T-helper 1 cell treated with Interleukin-12 subunit alpha and Interleukin-12 subunit beta and Interleukin-4 antibody, amounts not matched to agents 30 μg/mL and 1 μg/mL, for 36 hours (primary cell): ENCODE measurements at regions not wholly inside any gene's neighbourhood (a gene's known extent, or its start where the extent isn't known, plus 50 kb on each side); places are given as distances from the start of the nearest gene placed in this dataset.

Experiments
- H3K27ac Mint-ChIP-seq: one replicate; pipeline ENCODE4 v1.8.0; 2021; ENCODE audit warnings: mild to moderate bottlenecking, mixed read lengths
- H3K27me3 Mint-ChIP-seq: one replicate; pipeline ENCODE4 v1.8.0; 2021; ENCODE audit warnings: low read depth, mixed read lengths
- H3K36me3 Mint-ChIP-seq: one replicate; pipeline ENCODE4 v1.8.0; 2021; ENCODE audit warnings: low read depth, mixed read lengths
- H3K4me1 Mint-ChIP-seq: one replicate; pipeline ENCODE4 v1.8.0; 2021; ENCODE audit warnings: low read depth, mixed read lengths
- H3K4me3 Mint-ChIP-seq: one replicate; pipeline ENCODE4 v1.8.0; 2021; ENCODE audit warnings: mild to moderate bottlenecking, moderate library complexity, mixed read lengths
- H3K9me3 Mint-ChIP-seq: one replicate; pipeline ENCODE4 v1.8.0; 2021; ENCODE audit warnings: mixed read lengths

DNA sequence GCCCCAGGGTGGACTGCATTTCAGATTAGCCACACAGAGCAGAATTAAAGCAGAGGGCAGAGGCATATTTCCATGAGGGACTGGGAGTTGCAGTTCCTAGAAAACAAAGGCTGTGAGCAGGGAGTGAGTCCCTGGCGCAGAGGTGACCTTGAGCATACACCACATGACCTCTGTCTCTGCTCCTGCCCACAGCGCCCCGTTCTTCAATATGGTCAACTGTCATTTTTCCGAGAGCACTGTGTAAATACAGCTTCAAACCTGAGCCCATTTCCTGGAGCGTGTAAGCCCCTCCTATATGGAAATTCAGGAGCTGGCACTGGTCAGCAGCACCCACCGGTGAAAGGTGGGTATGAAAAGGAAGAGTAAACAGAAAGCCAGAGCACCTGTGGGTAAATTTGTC lies 192.2 kb upstream of the PELI2 start:
- Mint-ChIP-seq H3K27ac (no peak overlapping the region), H3K27me3 (peaks cover 28% of the 10 kb centered on the region), H3K4me1 (no peaks in the 10 kb centered on the region), H3K9me3 (no peaks in the 10 kb centered on the region), H3K36me3 (no peaks in the 10 kb centered on the region), H3K4me3 (no peak overlapping the region)

DNA sequence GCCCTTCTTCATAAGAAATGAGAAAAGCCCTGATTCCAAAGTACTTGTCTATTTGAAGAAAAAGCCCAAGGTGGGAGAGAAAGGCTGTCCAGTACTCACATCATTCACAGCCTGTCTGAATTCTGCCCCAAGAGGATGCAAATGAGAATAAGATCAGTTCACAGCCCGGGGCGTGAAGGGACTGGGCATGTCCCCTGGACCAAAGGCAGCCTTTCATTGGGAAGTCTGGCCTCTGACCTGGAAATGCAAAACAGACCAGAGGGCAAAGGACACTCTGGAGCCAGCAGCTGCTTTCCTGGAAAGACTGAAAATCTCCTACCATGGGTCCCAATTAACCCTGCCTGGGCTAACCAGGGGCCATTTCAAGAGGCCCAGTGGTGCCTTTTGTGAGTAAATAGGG lies 191.2 kb upstream of the PELI2 start:
- Mint-ChIP-seq H3K27ac (no peak overlapping the region), H3K4me3 (no peak overlapping the region), H3K4me1 (no peaks in the 10 kb centered on the region), H3K27me3 (peaks cover 34% of the 10 kb centered on the region), H3K36me3 (no peaks in the 10 kb centered on the region), H3K9me3 (no peaks in the 10 kb centered on the region)

DNA sequence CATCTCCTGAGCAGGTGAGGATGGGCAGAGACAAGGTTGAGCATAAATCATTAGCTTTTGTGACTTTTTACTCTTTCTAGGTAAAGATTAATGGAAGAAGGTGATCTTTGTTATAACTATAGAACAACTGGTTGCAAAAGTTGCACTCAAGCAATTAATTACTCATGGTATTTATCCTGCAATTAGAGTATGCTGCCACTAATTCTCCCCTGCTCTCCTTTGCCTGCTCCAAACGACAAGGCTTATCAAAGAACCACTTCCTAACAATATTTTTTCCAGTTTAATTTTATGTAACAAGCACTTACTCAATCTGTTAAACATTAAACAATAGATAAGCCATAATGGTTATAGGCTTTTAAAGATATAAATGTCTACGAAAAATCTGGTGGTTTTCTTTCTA lies 189.9 kb upstream of the PELI2 start:
- Mint-ChIP-seq H3K9me3 (no peaks in the 10 kb centered on the region), H3K4me3 (no peak overlapping the region), H3K27ac (no peak overlapping the region), H3K36me3 (no peaks in the 10 kb centered on the region), H3K4me1 (no peaks in the 10 kb centered on the region), H3K27me3 (peaks cover 37% of the 10 kb centered on the region)

DNA sequence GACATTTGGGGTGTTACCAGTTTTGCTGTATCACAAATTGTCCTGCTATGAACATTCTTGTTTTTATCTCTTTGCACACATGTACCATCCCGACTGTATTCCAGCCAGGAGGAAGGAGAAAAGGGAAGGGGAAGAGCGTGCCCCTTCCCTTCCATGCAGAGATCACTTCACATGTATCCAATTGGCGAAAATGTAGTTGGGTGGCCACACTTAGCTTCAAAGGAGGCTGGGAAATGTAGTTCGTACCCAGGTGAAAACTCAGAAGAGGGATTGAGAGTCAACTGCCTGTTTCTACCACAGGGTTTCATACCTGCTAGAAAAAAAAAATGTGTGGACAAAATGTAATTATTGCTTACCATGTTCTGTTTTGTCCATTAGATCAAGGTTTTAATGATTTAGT lies 189.1 kb upstream of the PELI2 start:
- Mint-ChIP-seq H3K4me3 (no peak overlapping the region), H3K27me3 (peaks cover 30% of the 10 kb centered on the region), H3K27ac (no peak overlapping the region), H3K4me1 (no peaks in the 10 kb centered on the region), H3K9me3 (peaks cover 4% of the 10 kb centered on the region), H3K36me3 (no peaks in the 10 kb centered on the region)

DNA sequence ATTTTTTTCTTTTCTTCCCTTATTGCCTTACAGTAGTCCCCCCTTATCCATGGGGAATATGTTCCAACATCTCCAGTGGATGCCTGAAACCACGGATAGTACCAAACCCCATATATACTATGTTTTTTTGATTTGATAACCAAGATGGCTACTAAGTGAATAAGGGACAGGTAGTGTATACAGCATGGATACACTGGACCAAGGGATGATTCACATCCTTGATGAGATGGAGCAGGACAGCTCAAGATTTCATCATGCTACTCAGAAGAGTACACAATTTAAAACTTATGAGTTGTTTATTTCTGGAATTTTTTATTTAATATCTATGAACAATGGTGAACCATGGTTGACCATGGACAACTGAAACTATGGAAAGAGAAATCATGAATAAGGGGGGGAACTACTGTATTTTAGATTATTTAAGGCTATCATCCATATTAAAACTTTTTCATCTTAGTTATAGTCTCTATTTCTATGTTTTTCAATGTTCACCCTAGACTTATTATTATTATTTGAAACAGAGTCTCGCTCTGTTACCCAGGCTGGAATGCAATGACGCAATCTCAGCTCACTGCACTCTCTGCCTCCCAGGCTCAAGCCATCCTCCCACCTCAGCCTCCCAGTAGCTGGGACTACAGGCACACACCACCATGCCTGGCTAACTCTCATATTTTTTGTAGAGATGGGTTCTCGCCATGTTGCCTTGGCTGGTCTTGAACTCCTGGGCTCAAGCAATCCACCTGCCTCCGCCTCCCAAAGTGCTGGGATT lies 188.0 kb upstream of the PELI2 start:
- Mint-ChIP-seq H3K9me3 (peaks cover 4% of the 10 kb centered on the region), H3K27ac (no peak overlapping the region), H3K27me3 (peaks cover 30% of the 10 kb centered on the region), H3K4me1 (no peaks in the 10 kb centered on the region), H3K36me3 (no peaks in the 10 kb centered on the region), H3K4me3 (no peak overlapping the region)

DNA sequence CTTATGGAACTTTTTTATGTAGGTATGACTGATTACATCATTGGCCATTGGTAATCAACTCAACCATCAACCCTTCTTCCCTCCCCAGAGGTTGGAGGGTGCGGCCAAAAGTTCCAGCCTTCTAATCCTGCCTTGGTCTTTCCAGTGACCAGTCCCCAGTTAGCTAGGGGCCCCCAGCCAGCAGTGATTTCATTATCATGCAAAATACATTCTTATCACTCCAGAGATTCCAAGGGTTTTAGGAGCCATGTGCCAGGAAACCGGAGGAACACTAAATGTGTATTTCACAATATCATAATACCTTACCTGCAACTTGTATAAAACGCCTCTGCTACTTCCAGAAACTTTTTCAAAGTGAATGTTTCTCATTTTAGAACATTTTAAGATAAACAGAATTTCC lies 181.5 kb upstream of the PELI2 start:
- no peak overlapping the region for H3K27ac Mint-ChIP-seq
- peaks cover 6% of the 10 kb centered on the region for H3K9me3 Mint-ChIP-seq

DNA sequence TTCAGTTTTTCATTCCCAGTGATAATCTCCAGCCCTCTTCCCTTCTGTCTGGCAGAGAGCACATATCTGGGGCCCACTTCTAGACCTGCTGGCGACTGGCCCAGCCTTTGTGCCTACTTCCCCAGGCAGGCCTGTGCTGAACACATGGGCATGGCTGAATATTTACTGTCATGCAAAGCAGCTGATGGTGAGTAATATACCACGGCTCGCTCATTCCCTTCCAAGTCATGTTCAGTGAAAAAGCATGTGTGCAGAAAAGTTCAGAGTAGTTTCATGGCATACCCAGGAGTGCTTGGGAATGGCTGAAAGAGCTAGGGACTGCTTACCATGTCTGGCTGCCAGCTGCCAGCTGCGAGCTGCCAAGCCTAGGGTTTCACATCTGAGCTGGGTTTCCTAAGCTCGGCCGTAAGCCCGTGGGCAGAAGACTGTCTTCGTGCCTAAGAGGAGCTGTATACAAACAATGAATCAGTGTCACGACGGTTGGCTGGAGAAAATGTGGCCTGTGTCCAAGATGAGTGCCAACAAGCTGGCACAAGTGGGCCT lies 179.9 kb upstream of the PELI2 start:
- Mint-ChIP-seq H3K9me3 (peaks cover 6% of the 10 kb centered on the region), H3K36me3 (no peaks in the 10 kb centered on the region), H3K27me3 (peaks cover 8% of the 10 kb centered on the region), H3K4me1 (no peaks in the 10 kb centered on the region), H3K4me3 (no peak overlapping the region), H3K27ac (no peak overlapping the region)

More for the DNA sequence above, 181.5 kb upstream of the PELI2 start:
- Mint-ChIP-seq H3K27me3 (peaks cover 14% of the 10 kb centered on the region), H3K36me3 (no peaks in the 10 kb centered on the region), H3K4me1 (no peaks in the 10 kb centered on the region), H3K4me3 (no peak overlapping the region)

DNA sequence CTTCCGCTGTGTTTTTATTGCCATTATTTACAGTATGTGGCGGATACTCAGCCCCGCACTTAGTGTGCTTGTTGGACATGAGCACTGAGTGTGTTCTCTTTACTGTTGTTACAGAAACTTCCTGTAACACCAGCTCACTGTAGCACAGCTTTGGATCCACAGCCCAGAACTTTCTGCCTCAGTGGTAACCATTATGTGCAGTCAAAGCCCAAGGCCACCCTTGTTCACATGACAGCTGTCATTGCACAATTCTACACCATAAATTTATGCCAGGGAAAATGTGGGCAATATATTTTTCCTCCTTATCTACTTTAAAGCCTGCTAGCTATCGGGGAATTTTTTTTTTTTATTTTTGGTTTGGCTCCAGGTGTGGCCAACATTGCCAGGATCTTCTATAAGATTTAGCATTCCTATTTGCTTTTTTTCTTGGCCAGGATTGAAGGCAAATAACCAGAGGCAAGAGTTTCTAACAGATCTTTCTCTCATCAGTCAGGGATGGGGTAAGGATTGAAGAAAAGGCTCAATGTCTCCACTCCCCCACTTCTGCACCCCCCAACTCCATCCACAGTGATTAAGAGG lies 176.0 kb upstream of the PELI2 start:
- Mint-ChIP-seq H3K27me3 (peaks cover 7% of the 10 kb centered on the region), H3K36me3 (no peaks in the 10 kb centered on the region), H3K9me3 (no peaks in the 10 kb centered on the region), H3K27ac (no peak overlapping the region), H3K4me3 (no peak overlapping the region), H3K4me1 (no peaks in the 10 kb centered on the region)

DNA sequence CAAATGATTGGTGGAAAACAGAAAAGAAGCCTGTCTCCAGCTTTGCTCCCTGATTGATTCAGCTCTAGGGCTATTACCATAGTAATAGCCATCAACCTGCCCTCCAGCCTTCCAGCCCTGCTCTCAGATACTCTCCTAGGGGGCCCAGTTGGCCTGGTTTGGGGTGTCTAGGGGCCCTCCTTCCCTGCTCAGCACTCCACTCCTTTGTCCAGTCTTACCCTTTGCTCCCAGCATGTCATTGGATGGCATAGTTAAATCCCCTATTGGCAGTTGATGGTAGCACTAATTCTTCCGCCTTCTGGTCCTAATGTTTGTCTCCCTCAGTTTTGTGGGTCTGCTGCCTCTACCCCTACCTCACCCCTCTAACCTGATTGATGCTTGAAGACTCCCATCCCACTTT lies 175.4 kb upstream of the PELI2 start:
- H3K9me3 Mint-ChIP-seq = no peaks in the 10 kb centered on the region
- no peaks in the 10 kb centered on the region for H3K4me1 Mint-ChIP-seq
- H3K27ac Mint-ChIP-seq = no peak overlapping the region
- H3K36me3 Mint-ChIP-seq = no peaks in the 10 kb centered on the region
- peaks cover under 1% of the 10 kb centered on the region for H3K27me3 Mint-ChIP-seq
- no peak overlapping the region for H3K4me3 Mint-ChIP-seq

DNA sequence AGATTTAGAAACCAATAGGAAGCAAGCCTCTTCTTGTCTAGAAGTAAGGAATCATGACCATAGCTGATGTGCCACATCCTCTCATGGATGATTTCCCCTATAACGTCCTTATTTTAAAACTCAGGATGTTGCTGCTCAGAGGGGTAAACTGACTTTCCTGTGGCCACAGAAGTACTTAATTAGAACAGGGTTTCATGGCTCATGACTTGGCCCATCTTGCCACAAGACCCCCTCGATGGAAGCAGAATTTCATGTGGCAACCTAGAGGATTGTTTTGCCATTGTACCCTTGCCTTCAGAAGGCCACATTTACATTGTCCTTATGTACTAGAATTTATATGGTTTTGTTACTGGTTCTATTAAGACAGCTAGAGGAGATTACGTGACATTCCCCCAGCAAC lies 173.5 kb upstream of the PELI2 start:
- no peak overlapping the region for H3K4me3 Mint-ChIP-seq
- H3K27ac Mint-ChIP-seq = no peak overlapping the region
- no peaks in the 10 kb centered on the region for H3K4me1 Mint-ChIP-seq
- H3K36me3 Mint-ChIP-seq = no peaks in the 10 kb centered on the region
- H3K9me3 Mint-ChIP-seq = no peaks in the 10 kb centered on the region
- peaks cover 9% of the 10 kb centered on the region for H3K27me3 Mint-ChIP-seq

DNA sequence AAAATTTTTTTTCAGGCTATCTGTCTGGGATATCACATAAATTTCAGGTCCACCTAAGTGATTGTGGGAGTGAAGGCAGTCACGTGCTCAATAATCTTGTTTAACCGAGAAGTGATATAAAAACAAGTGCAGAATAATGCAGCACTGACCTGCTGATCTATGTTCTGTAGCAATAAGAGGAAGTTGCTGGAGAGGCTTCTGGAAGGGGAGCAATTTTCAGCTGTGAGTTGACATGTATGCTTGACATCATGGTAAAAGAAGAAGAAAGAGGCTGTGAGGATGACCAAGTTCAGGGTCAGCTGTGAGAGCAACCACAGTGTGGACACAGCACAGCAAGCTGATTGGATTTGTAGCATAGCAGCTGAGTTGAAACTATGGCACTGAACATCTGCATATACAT lies 172.0 kb upstream of the PELI2 start:
- Mint-ChIP-seq H3K4me1 (no peaks in the 10 kb centered on the region), H3K27me3 (peaks cover 15% of the 10 kb centered on the region), H3K4me3 (no peak overlapping the region), H3K9me3 (no peaks in the 10 kb centered on the region), H3K27ac (no peak overlapping the region), H3K36me3 (no peaks in the 10 kb centered on the region)

DNA sequence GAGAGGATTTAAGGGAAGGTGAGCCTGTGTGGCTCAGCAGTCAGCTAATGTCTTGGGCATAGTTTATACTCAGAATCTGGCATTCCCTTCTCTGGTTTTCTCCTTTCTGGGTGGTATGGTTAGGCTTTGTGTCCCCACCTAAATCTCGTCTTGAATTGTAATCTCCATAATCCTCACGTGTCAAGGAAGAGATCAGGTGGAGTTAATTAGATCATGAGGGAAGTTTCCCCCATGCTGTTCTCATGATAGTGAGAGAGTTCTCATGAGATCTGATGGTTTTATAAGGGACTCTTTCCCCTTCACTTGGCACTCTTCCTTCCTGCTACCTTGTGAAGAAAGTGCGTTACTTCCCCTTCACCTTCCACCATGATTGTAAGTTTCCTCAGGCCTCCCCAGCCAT lies 169.8 kb upstream of the PELI2 start:
- no peak overlapping the region for H3K27ac Mint-ChIP-seq
- H3K36me3 Mint-ChIP-seq = no peaks in the 10 kb centered on the region
- peaks cover 15% of the 10 kb centered on the region for H3K27me3 Mint-ChIP-seq
- H3K4me1 Mint-ChIP-seq = no peaks in the 10 kb centered on the region
- no peaks in the 10 kb centered on the region for H3K9me3 Mint-ChIP-seq
- H3K4me3 Mint-ChIP-seq = no peak overlapping the region

DNA sequence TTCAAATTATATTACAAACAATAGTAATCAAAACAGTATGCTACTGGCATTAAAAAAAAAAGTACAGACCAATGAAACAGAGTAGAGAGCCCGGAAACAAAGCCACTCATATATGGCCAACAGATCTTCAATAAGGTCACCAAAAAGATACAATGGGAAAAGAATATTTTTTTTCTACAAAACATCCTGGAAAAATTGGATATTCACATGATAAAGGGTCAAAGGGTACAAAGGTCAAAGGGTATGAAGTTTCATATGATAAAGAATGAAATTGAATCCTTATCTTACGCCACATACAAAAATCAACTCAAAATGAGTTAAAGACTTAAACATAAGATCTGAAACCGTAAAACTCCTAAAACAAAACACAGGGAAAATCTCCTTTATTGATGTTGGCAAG lies 168.5 kb upstream of the PELI2 start:
- Mint-ChIP-seq H3K4me3 (no peak overlapping the region), H3K36me3 (no peaks in the 10 kb centered on the region), H3K9me3 (no peaks in the 10 kb centered on the region), H3K27ac (no peak overlapping the region), H3K4me1 (no peaks in the 10 kb centered on the region), H3K27me3 (peaks cover 15% of the 10 kb centered on the region)

DNA sequence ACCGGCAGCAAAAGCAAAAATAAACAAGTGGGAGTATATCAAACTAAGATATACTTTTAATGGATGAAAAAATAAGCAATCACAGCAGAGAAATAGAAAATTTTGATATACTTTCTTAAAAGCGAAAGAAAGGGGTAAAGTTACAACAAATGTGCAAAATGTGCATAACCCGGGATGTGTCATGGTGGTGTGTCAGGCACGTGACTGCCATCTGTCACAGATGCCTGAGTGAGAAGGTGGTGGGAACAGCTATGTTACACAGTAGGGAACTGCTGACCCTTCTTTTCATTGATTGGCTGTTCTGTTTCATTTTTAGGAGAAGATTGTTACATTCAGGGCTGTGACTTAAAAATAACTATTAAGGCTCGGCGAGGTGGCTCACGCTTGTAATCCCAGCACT lies 168.1 kb upstream of the PELI2 start:
- no peaks in the 10 kb centered on the region for H3K4me1 Mint-ChIP-seq
- H3K9me3 Mint-ChIP-seq = no peaks in the 10 kb centered on the region
- H3K4me3 Mint-ChIP-seq = no peak overlapping the region
- H3K27me3 Mint-ChIP-seq = peaks cover 15% of the 10 kb centered on the region
- no peak overlapping the region for H3K27ac Mint-ChIP-seq
- no peaks in the 10 kb centered on the region for H3K36me3 Mint-ChIP-seq

DNA sequence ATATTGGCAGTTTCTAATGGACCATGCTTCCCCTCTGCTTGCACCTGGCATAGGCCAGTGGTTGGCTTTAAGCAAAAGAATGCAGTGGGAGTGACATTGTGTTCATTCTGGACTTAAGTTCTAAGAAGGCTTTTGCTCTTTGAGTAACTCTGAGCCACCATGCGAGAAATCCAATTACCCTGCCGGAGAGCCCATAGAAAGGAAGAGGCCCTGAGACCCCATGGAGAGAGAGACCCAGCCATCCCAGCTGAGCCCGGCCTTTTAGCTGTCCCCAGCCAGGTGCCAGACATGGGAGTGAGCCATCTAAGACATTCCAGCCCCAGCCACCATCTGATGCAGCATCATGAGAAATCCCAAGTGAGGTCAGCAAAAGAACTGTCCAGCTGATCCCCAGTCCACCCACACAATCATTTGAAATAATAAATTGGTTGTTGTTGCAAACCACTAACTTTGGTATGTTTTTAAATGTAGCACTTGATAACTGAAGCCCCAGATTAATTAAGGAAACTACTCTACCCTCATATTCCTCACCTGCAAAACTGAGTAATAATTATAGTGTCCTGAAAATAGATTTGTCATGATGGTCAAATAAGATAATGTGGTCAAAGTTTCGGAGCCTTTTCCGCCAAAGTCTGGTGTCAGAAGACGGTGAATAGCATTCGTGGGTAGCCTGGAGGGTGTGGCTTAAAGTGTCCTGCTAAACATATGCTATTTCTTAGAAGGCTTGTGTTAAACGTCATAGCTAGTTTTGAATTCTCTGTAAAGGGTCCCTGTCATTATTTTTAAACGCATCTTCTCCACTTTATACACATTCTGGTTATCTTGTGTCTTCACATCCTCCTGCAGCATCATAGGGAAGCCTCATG lies 166.6 kb upstream of the PELI2 start:
- Mint-ChIP-seq H3K4me1 (no peaks in the 10 kb centered on the region), H3K9me3 (no peaks in the 10 kb centered on the region), H3K4me3 (no peak overlapping the region), H3K27ac (no peak overlapping the region), H3K36me3 (no peaks in the 10 kb centered on the region), H3K27me3 (peaks cover 15% of the 10 kb centered on the region)
